Gastrocnemius medialis (tissue), 4 donors: ENCODE measurements at regions not wholly inside any gene's neighbourhood (a gene's known extent, or its start where the extent isn't known, plus 50 kb on each side); places are given as distances from the start of the nearest gene placed in this dataset.
"Not testable (repeated sequence)": the region's sequence is repeated elsewhere in the genome, so short reads cannot be mapped to it uniquely, and the experiment has no call there.

Experiments
- ATAC-seq, 2 donors: fragments of 150-250 bp; one replicate each; pipeline ENCODE4 v1.9.1; 2016
- DNase-seq, 2 donors: peaks; one replicate each; pipeline ENCODE4 v3.0.0-alpha.2; 2019
- H3K27ac ChIP-seq, 4 donors: fragments of 200-600 bp; sonication (generic); 1 replicate in 1 of 4; 2 replicates in 3 of 4; pipeline ENCODE4 v1.5.1; 2016 to 2018; ENCODE audit warnings: mild to moderate bottlenecking in 2 of 4, moderate library complexity in 1 of 4
- H3K27me3 ChIP-seq, 3 donors: fragments of 200-600 bp; sonication (generic) in 2 of 3; 1 replicate in 1 of 3; 2 replicates in 2 of 3; pipeline versions ENCODE4 v1.5.1 to v1.6.0; 2016 to 2019; ENCODE audit warnings: mild to moderate bottlenecking in 1 of 3, moderate library complexity in 1 of 3
- H3K36me3 ChIP-seq, 2 donors: fragments of 200-600 bp; sonication (generic) in 1 of 2; one replicate each; pipeline ENCODE4 v1.5.1; 2017 to 2018
- H3K4me1 ChIP-seq, 2 donors: fragments of 200-600 bp; sonication (generic) in 1 of 2; one replicate each; pipeline ENCODE4 v1.5.1; 2016 to 2017; ENCODE audit warnings: mild to moderate bottlenecking in 2 of 2
- H3K4me3 ChIP-seq, 4 donors: fragments of 200-600 bp; sonication (generic) in 3 of 4; 1 replicate in 1 of 4; 2 replicates in 3 of 4; pipeline ENCODE4 v1.5.1; 2016 to 2019; ENCODE audit warnings: mild to moderate bottlenecking in 2 of 4
- H3K9me3 ChIP-seq, 3 donors: fragments of 200-600 bp; sonication (generic) in 2 of 3; 1 replicate in 1 of 3; 2 replicates in 2 of 3; pipeline ENCODE4 v1.5.1; 2016 to 2019
- CTCF ChIP-seq, 5 experiments: fragments of 450-650 bp in 3 of 5; fragments of 200-600 bp in 2 of 5; sonication (generic) in 2 of 5; IDR thresholded peaks in 4 of 5; conservative IDR thresholded peaks in 1 of 5; 1 replicate in 4 of 5; 2 replicates in 1 of 5; pipeline ENCODE4 v1.5.1; 2016 to 2019; ENCODE audit warnings: antibody characterized with exemption in 5 of 5, mild to moderate bottlenecking in 3 of 5, moderate library complexity in 3 of 5
- POLR2A ChIP-seq, 2 donors: fragments of 450-650 bp; IDR thresholded peaks; one replicate each; pipeline ENCODE4 v1.6.1; 2017; ENCODE audit warnings: antibody characterized with exemption in 2 of 2, mild to moderate bottlenecking in 2 of 2, moderate library complexity in 2 of 2
- in situ Hi-C, 4 donors: fragments of 200-750 bp; cut with MboI; loops; one replicate each; pipeline versions ENCODE4 v1.15.0 to v1.8.0; 2017; ENCODE audit warnings: low sequenced_read_pairs in 4 of 4
- intact Hi-C: fragments of 100-400 bp; cut with DNase I; formaldehyde crosslinking; loops from one replicate; pipeline ENCODE4 v1.15.1; 2023; ENCODE audit warnings: low total_unique reads

DNA sequence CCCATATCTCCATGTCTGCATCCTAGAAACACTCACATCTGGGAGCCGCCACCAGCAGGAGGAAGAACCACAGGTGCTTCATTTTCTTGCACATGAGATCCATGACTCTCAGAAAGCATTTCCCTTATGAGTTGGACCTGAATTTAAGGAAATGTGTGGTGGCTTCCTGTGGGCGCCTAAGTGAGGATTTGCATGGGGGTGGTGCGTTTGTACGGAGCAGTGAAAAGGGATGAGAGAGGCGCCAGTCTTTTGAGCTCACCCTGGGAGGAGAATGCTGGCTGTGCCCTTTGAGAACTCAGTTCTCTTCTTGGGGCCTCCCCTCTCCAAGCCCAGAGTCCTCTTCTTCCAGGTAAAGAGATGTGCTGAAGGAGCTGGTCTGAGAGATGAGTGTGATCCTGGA is 895.7 kb downstream of the TMEM121 start:
- Histone ChIP-seq H3K4me1 (no peaks in the 10 kb centered on the region), H3K36me3 (no peaks in the 10 kb centered on the region), H3K9me3 (no peaks in the 10 kb centered on the region), H3K27me3 (no peaks in the 10 kb centered on the region), H3K27ac (no peak overlapping the region), H3K4me3 (no peak overlapping the region)
- intact Hi-C loops (no loop called here), in situ Hi-C loops (no loop called here)
- DNase-seq (no peak), ATAC-seq (no peak)
- no peak for TF ChIP-seq POLR2A (IDR thresholded peaks at IDR 0.05)
- TF ChIP-seq CTCF (IDR thresholded peaks at IDR 0.05 in 4 of 5, conservative IDR thresholded peaks at IDR 0.05 in 1 of 5): no peak

GRCh38 chr14:106425150-106425549 is 898.8 kb downstream of the TMEM121 start:
- intact Hi-C loops, DNase-seq, H3K4me3 ChIP-seq, H3K27ac ChIP-seq, H3K27me3 ChIP-seq, H3K36me3 ChIP-seq, ATAC-seq, H3K9me3 ChIP-seq, in situ Hi-C loops, H3K4me1 ChIP-seq: not testable (repeated sequence)

- Histone ChIP-seq H3K4me3 (no peak overlapping the region), H3K27me3 (no peaks in the 10 kb centered on the region), H3K27ac (no peak overlapping the region), H3K9me3 (no peaks in the 10 kb centered on the region), H3K4me1 (no peaks in the 10 kb centered on the region), H3K36me3 (no peaks in the 10 kb centered on the region)
- intact Hi-C loops: no loop called here
- ATAC-seq: no peak
- no peak for DNase-seq
- TF ChIP-seq POLR2A (IDR thresholded peaks at IDR 0.05) (no peak), CTCF (IDR thresholded peaks at IDR 0.05 in 4 of 5, conservative IDR thresholded peaks at IDR 0.05 in 1 of 5) (no peak)
- in situ Hi-C loops: no loop called here
These were observed 910.0 kb downstream of the TMEM121 start for GRCh38 chr14:106436310-106436905.

DNA sequence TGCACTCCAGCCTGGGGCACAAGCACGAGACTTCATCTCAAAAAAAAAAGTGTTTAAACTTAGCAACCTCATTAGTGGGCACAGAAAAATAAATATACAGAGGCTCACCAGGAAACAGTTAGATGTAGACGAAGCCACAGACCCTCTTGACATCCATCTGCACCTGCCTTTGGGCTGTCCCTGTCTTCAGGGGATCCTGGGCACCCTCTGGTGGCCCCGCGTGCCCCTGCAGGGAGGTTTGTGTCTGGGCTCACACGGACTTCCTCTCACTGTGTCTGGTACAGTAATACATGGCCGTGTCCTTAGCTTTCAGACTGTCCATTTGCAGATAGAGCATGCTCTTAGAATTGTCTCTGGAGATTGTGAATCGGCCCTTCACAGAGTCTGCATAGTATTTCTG is 916.5 kb downstream of the TMEM121 start:
- H3K36me3 ChIP-seq: no peaks in the 10 kb centered on the region
- no peak overlapping the region for H3K27ac ChIP-seq
- H3K4me1 ChIP-seq: no peaks in the 10 kb centered on the region
- no peaks in the 10 kb centered on the region for H3K9me3 ChIP-seq
- no peak for ATAC-seq
- H3K4me3 ChIP-seq: no peak overlapping the region
- no peak for DNase-seq
- intact Hi-C loops: no loop called here
- no peak for TF ChIP-seq POLR2A (IDR thresholded peaks at IDR 0.05)
- no peak for TF ChIP-seq CTCF (IDR thresholded peaks at IDR 0.05 in 4 of 5, conservative IDR thresholded peaks at IDR 0.05 in 1 of 5)
- H3K27me3 ChIP-seq: no peaks in the 10 kb centered on the region
- in situ Hi-C loops: no loop called here

- Histone ChIP-seq H3K27ac (no peak overlapping the region), H3K36me3 (no peaks in the 10 kb centered on the region), H3K9me3 (no peaks in the 10 kb centered on the region), H3K4me3 (no peak overlapping the region), H3K4me1 (no peaks in the 10 kb centered on the region), H3K27me3 (no peaks in the 10 kb centered on the region)
- no peak for TF ChIP-seq POLR2A (IDR thresholded peaks at IDR 0.05)
- intact Hi-C loops (no loop called here), in situ Hi-C loops (no loop called here)
- no peak for ATAC-seq
- DNase-seq: no peak
These were observed 928.6 kb downstream of the TMEM121 start for GRCh38 chr14:106455026-106455425.
